Left lung (tissue), 4 donors: ENCODE measurements at regions not wholly inside any gene's neighbourhood (a gene's known extent, or its start where the extent isn't known, plus 50 kb on each side); places are given as distances from the start of the nearest gene placed in this dataset.

ENCODE experiments used
- ATAC-seq: fragments of 200-7000 bp; cut with Tn5 transposase; one replicate; pipeline ENCODE4 v1.9.1; 2020; ENCODE audit warnings: moderate library complexity
- DNase-seq, 4 donors: peaks; one replicate each; pipeline ENCODE4 v3.0.0-alpha.2; 2013 to 2020
- H3K27ac ChIP-seq, 2 donors: fragments of 200-600 bp; sonication (generic) in 1 of 2; one replicate each; pipeline versions ENCODE4 v1.5.0 to v1.8.0; 2020 to 2021
- H3K27me3 ChIP-seq, 2 donors: fragments of 200-600 bp; sonication (generic) in 1 of 2; one replicate each; pipeline versions ENCODE4 v1.5.0 to v1.8.0; 2020 to 2021
- H3K36me3 ChIP-seq, 2 donors: fragments of 200-600 bp; sonication (generic) in 1 of 2; one replicate each; pipeline versions ENCODE4 v1.5.0 to v1.8.0; 2020 to 2021
- H3K4me1 ChIP-seq, 2 donors: fragments of 200-600 bp; one replicate each; pipeline ENCODE4 v1.8.0; 2021
- H3K4me3 ChIP-seq, 2 donors: fragments of 200-600 bp; sonication (generic) in 1 of 2; one replicate each; pipeline versions ENCODE4 v1.5.0 to v1.8.0; 2020 to 2021; ENCODE audit warnings: mild to moderate bottlenecking in 1 of 2
- H3K9me3 ChIP-seq, 2 donors: fragments of 200-600 bp; sonication (generic) in 1 of 2; one replicate each; pipeline versions ENCODE4 v1.5.0 to v1.8.0; 2020 to 2021
- intact Hi-C, 2 donors: fragments of 100-400 bp; cut with DNase I; formaldehyde crosslinking; loops; one replicate each; pipeline versions ENCODE4 v1.11.2 to v1.14.2; 2022
- TF ChIP-seq, protein P1 (sequence below), 2 donors: fragments of 200-600 bp; sonication (generic) in 1 of 2; IDR thresholded peaks; one replicate each; pipeline versions ENCODE4 v1.5.0 to v1.8.0; 2021; ENCODE audit warnings: antibody characterized with exemption in 2 of 2
- donor health status: DM: no; HTN: yes; CAD: no.
- donor health status: DM: no; HTN: no; CAD: no.

DNA sequence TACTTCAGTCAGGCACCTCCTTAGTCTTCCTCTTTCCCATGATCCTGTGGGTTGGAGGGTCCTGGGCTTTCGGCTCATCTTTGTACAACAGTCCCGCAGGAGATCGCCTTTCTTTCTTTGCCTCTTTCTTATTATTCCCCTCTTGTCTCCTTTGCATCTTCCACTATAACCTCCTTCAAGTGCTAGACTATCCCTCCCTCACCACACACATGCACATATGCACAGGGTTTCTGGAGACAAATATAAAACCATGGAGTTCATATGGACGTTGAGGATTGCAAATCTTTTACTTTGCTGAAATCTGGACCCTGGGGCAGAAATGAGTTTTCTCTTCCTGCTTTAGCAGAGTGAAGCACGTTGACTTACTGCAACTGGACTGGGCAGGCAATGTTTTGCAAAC, 80.3 kb downstream of the TMEM17 start:
- Histone ChIP-seq H3K27me3 (no peaks in the 10 kb centered on the region), H3K4me3 (no peak overlapping the region), H3K27ac (no peak overlapping the region), H3K9me3 (no peaks in the 10 kb centered on the region), H3K36me3 (no peaks in the 10 kb centered on the region), H3K4me1 (no peaks in the 10 kb centered on the region)
- no peak for DNase-seq
- no peak for ATAC-seq
- TF ChIP-seq, protein P1, sequence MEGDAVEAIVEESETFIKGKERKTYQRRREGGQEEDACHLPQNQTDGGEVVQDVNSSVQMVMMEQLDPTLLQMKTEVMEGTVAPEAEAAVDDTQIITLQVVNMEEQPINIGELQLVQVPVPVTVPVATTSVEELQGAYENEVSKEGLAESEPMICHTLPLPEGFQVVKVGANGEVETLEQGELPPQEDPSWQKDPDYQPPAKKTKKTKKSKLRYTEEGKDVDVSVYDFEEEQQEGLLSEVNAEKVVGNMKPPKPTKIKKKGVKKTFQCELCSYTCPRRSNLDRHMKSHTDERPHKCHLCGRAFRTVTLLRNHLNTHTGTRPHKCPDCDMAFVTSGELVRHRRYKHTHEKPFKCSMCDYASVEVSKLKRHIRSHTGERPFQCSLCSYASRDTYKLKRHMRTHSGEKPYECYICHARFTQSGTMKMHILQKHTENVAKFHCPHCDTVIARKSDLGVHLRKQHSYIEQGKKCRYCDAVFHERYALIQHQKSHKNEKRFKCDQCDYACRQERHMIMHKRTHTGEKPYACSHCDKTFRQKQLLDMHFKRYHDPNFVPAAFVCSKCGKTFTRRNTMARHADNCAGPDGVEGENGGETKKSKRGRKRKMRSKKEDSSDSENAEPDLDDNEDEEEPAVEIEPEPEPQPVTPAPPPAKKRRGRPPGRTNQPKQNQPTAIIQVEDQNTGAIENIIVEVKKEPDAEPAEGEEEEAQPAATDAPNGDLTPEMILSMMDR (IDR thresholded peaks at IDR 0.05) = no peak
- intact Hi-C loops = no loop called here

DNA sequence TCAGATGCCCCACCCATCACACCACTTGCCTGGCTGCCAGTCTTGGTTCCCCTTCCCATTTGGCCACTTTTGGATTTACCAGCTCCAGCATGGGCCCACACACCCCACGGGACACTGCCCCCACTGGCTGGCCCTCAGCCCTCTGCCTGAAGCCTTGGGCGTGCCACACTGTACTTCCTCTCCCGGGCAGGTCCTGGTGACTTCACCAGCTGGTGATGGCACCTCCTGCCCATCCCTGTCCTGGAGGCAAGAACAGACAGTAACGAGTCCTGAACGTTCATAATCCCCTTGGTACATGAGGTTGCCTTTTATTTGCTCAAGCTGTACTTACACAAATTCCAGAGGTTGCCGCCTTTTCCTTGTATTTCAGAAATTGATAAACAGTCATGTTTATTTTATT, 81.1 kb downstream of the TMEM17 start:
- H3K36me3 ChIP-seq = no peaks in the 10 kb centered on the region
- intact Hi-C loops = no loop called here
- DNase-seq = no peak
- TF ChIP-seq, protein P1 (IDR thresholded peaks at IDR 0.05) = no peak
- no peak overlapping the region for H3K27ac ChIP-seq
- H3K4me3 ChIP-seq = no peak overlapping the region
- no peaks in the 10 kb centered on the region for H3K4me1 ChIP-seq
- ATAC-seq = no peak
- no peaks in the 10 kb centered on the region for H3K27me3 ChIP-seq
- H3K9me3 ChIP-seq = no peaks in the 10 kb centered on the region

DNA sequence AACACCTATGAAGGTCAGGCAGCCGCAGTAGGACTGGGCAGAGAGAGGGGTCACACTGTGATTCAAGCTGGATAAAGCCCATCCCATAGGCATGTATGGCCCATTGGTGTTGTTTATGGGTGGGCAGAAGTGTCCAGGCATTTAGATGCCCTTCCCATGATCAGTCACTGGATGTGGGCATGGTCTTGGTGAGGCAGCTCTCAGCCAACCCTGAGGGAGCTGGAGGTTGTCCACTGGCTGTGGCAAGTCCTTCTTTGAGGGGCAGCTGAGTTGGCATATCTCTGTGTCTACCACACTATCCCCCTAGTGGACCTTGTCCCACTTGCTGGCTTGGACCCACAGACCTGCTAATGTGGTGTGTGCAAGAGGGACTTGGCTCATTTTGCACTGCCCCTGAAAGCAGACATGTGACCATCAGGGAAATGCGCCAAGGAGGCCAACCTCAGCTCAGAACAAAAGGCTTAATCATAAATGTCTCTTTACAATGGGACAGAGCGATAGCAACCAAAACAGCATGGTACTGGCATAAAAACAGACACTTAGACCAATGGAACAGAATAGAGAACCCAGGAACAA, 82.0 kb downstream of the TMEM17 start:
- no peak overlapping the region for H3K27ac ChIP-seq
- H3K4me1 ChIP-seq = no peaks in the 10 kb centered on the region
- H3K27me3 ChIP-seq = no peaks in the 10 kb centered on the region
- DNase-seq (no peak), ATAC-seq (no peak)
- TF ChIP-seq, protein P1 (IDR thresholded peaks at IDR 0.05) = no peak
- H3K9me3 ChIP-seq = peaks cover 0 to 2% of the 10 kb centered on the region in 2 donors
- no peaks in the 10 kb centered on the region for H3K36me3 ChIP-seq
- no peak overlapping the region for H3K4me3 ChIP-seq
- intact Hi-C loops = no loop called here

- Histone ChIP-seq H3K27ac (no peak overlapping the region), H3K4me3 (no peak overlapping the region), H3K9me3 (peaks cover 0 to 6% of the 10 kb centered on the region in 2 donors), H3K36me3 (no peaks in the 10 kb centered on the region), H3K4me1 (no peaks in the 10 kb centered on the region), H3K27me3 (no peaks in the 10 kb centered on the region)
- ATAC-seq = peak; percentile 91
- no peak for DNase-seq
- intact Hi-C loops = no loop called here
- TF ChIP-seq, protein P1 (IDR thresholded peaks at IDR 0.05) = no peak
These were observed 82.8 kb downstream of the TMEM17 start for GRCh38 chr2:62423235-62423634.

- TF ChIP-seq, protein P1 (IDR thresholded peaks at IDR 0.05) = no peak
These were observed 90.5 kb downstream of the TMEM17 start for GRCh38 chr2:62415518-62415917.

More at GRCh38 chr2:62415518-62415917, 90.5 kb downstream of the TMEM17 start:
- intact Hi-C loops = loop anchor here in 1 of 2 donors (10.0 kb wide), 1 partner anchor 421 kb away; no protein-coding TSS in a partner anchor
- peaks cover 6 to 12% of the 10 kb centered on the region in 2 donors for H3K4me1 ChIP-seq
- no peaks in the 10 kb centered on the region for H3K36me3 ChIP-seq
- H3K4me3 ChIP-seq = no peak overlapping the region
- H3K27me3 ChIP-seq = no peaks in the 10 kb centered on the region
- H3K27ac ChIP-seq = no peak overlapping the region
- no peak for DNase-seq
- peaks cover 0 to 6% of the 10 kb centered on the region in 2 donors for H3K9me3 ChIP-seq
- no peak for ATAC-seq
